Chondrocyte (in vitro differentiated cells): ENCODE measurements at regions not wholly inside any gene's neighbourhood (a gene's known extent, or its start where the extent isn't known, plus 50 kb on each side); places are given as distances from the start of the nearest gene placed in this dataset.

ENCODE experiments used
- DNase-seq: peaks from one replicate; pipeline ENCODE4 v3.0.0; 2021; ENCODE audit warnings: mixed read lengths, low spot score
- H3K27ac Mint-ChIP-seq: one replicate; pipeline ENCODE4 v1.8.0; 2021; ENCODE audit warnings: mild to moderate bottlenecking, moderate library complexity, mixed read lengths; ENCODE audit not compliant: unreplicated experiment
- H3K27me3 Mint-ChIP-seq: 2 replicates; pipeline ENCODE4 v1.8.0; 2021; ENCODE audit warnings: low read depth, mixed read lengths
- H3K36me3 Mint-ChIP-seq: 2 replicates; pipeline ENCODE4 v1.8.0; 2021; ENCODE audit warnings: low read depth, mixed read lengths
- H3K4me1 Mint-ChIP-seq: 2 replicates; pipeline ENCODE4 v1.8.0; 2021; ENCODE audit warnings: low read depth, mild to moderate bottlenecking, mixed read lengths
- H3K4me3 Mint-ChIP-seq: one replicate; pipeline ENCODE4 v1.8.0; 2021; ENCODE audit warnings: mild to moderate bottlenecking, moderate library complexity, mixed read lengths; ENCODE audit not compliant: unreplicated experiment
- H3K9me3 Mint-ChIP-seq: 2 replicates; pipeline ENCODE4 v1.8.0; 2021; ENCODE audit warnings: low read depth, mixed read lengths
- TF ChIP-seq, protein P1 (sequence below): fragments of 200-600 bp; sonication (generic); IDR thresholded peaks from 2 replicates; pipeline ENCODE4 v1.5.0; 2021; ENCODE audit warnings: antibody characterized with exemption, mild to moderate bottlenecking, moderate library complexity

GRCh38 chr13:108369412-108369811 lies 99.9 kb downstream of the TNFSF13B start:
- Mint-ChIP-seq H3K4me1 (no peaks in the 10 kb centered on the region), H3K9me3 (peaks cover 8% of the 10 kb centered on the region), H3K36me3 (peaks cover 3% of the 10 kb centered on the region), H3K4me3 (no peak overlapping the region), H3K27ac (no peak overlapping the region), H3K27me3 (peaks cover 13% of the 10 kb centered on the region)
- TF ChIP-seq, protein P1, sequence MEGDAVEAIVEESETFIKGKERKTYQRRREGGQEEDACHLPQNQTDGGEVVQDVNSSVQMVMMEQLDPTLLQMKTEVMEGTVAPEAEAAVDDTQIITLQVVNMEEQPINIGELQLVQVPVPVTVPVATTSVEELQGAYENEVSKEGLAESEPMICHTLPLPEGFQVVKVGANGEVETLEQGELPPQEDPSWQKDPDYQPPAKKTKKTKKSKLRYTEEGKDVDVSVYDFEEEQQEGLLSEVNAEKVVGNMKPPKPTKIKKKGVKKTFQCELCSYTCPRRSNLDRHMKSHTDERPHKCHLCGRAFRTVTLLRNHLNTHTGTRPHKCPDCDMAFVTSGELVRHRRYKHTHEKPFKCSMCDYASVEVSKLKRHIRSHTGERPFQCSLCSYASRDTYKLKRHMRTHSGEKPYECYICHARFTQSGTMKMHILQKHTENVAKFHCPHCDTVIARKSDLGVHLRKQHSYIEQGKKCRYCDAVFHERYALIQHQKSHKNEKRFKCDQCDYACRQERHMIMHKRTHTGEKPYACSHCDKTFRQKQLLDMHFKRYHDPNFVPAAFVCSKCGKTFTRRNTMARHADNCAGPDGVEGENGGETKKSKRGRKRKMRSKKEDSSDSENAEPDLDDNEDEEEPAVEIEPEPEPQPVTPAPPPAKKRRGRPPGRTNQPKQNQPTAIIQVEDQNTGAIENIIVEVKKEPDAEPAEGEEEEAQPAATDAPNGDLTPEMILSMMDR = no peak
- no peak for DNase-seq

DNA sequence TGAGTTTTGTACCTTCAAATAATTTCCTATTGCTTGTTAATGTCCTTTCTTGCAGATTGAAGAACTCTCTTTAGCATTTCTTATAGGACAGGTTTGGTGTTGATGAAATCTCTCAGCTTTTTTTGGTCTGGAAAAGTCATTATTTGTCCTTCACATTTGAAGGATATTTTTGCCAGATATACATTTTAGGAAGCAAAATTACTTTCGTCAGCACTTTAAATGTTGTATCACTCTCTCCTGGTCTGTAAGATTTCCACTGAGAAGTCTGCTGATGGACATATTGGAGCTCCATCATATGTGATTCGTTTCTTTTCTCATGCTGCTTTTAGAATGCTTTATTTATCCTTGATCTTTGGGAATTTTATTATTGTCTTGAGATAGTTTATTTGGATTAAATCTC lies 105.5 kb downstream of the TNFSF13B start:
- TF ChIP-seq, protein P1 = no peak
- no peaks in the 10 kb centered on the region for H3K4me1 Mint-ChIP-seq
- H3K27ac Mint-ChIP-seq = no peak overlapping the region
- no peak for DNase-seq
- peaks cover 3% of the 10 kb centered on the region for H3K36me3 Mint-ChIP-seq
- no peak overlapping the region for H3K4me3 Mint-ChIP-seq
- H3K27me3 Mint-ChIP-seq = peaks cover 19% of the 10 kb centered on the region
- peaks cover 17% of the 10 kb centered on the region for H3K9me3 Mint-ChIP-seq

DNA sequence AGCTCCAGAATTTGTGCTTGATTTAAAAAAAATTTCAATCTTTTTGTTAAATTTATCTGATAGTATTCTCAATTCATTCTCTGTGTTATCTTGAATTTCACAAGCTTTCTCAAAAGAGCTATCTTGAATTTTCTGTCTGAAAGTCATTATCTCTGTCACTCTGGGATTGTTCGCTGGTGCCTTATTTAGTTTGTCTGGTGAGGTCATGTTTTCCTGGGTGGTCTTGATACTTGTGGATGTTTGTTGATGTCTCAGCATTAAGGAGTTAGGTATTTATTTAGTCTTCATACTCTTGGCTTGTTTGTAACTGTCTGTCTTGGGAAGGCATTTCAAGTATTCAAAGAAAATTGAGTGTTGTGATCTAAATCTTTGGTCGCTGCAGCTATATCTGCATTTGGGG lies 106.3 kb downstream of the TNFSF13B start:
- DNase-seq = no peak
- Mint-ChIP-seq H3K4me3 (no peak overlapping the region), H3K4me1 (no peaks in the 10 kb centered on the region), H3K36me3 (peaks cover 3% of the 10 kb centered on the region), H3K9me3 (peaks cover 16% of the 10 kb centered on the region), H3K27me3 (peaks cover 19% of the 10 kb centered on the region), H3K27ac (no peak overlapping the region)
- TF ChIP-seq, protein P1 = no peak

DNA sequence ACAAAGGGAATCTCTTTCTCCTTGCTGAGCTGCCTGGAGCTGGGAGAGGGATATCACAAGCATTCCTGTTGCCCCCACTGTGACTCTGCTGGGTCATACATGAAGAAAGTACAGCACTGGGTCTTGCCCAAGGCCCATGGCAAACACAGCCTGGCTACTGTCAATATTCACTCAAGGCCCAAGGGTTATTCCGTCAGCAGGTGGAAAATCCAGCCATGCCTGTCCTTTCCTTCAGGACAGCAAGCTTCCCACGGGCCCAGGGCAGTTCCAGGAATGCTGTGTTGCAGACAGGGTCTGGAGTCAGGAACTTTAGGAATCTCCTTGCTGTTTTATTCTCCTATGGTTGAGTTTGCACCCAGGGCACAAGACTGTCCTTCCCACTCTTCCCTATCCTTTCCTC lies 106.8 kb downstream of the TNFSF13B start:
- Mint-ChIP-seq H3K27ac (no peak overlapping the region), H3K9me3 (peaks cover 11% of the 10 kb centered on the region), H3K36me3 (no peaks in the 10 kb centered on the region), H3K4me1 (no peaks in the 10 kb centered on the region), H3K4me3 (no peak overlapping the region), H3K27me3 (peaks cover 15% of the 10 kb centered on the region)
- DNase-seq = no peak
- TF ChIP-seq, protein P1 = no peak

DNA sequence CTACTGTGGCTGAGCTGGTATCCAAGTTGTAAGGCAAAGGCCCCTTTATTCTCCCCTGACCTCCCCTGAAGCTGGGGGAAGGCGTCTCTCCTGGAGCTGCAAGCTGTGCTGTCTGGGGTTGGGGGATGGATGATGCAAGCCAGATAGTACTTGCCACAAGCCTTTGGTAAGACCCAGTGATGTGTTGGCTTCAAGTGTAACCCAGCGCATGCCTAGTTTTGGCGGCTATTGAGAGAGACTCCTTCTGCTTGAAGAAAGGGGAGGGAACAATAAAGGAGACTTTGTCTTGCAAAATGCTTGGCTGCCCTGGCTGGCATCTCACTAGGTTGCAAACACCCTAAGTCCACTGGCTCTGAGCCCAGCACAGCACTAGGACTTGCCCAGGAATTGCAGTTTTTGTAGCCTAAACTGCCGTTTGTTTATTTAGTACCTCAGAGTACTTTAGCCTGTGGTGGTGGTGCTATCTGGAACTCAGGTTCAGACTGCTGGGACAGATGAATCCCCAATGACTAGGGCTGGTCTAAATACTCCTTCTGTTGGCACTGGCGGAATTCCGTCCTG lies 108.2 kb downstream of the TNFSF13B start:
- Mint-ChIP-seq H3K4me1 (no peaks in the 10 kb centered on the region), H3K36me3 (no peaks in the 10 kb centered on the region), H3K4me3 (no peak overlapping the region), H3K9me3 (peaks cover 9% of the 10 kb centered on the region), H3K27ac (no peak overlapping the region), H3K27me3 (peaks cover 14% of the 10 kb centered on the region)
- TF ChIP-seq, protein P1 = no peak
- DNase-seq = no peak
